ENCODE measurements at regions not wholly inside any gene's neighbourhood (a gene's known extent, or its start where the extent isn't known, plus 50 kb on each side); places are given as distances from the start of the nearest gene placed in this dataset.

DNA sequence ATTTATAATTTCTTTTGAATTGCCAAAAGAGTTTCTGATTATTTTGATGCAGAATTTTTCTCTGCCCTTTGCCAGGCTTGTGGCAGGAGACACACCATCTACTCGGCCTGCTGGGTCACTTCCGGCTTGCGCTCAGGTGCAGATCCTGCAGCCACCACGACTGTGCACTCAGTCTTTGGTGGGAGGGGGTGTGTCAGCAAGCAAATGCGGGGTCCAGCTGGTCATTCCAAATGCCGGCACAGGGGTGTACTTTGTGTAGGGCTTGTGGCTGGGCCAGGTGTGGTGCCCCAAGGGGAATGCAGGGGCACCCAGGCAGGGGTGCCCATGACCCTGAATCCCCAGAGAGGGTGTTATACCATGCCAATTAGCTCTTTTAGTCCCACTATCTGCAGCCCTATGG lies 673.0 kb downstream of the TLL1 start:
- H3K27ac Mint-ChIP-seq = no peak overlapping the region
- DNase-seq = no peak
- H3K4me1 Mint-ChIP-seq = no peaks in the 10 kb centered on the region
- peaks cover 4% of the 10 kb centered on the region for H3K9me3 Mint-ChIP-seq
- no peak for ATAC-seq (ENCODE audit: low read depth)
- TF ChIP-seq, protein P1, sequence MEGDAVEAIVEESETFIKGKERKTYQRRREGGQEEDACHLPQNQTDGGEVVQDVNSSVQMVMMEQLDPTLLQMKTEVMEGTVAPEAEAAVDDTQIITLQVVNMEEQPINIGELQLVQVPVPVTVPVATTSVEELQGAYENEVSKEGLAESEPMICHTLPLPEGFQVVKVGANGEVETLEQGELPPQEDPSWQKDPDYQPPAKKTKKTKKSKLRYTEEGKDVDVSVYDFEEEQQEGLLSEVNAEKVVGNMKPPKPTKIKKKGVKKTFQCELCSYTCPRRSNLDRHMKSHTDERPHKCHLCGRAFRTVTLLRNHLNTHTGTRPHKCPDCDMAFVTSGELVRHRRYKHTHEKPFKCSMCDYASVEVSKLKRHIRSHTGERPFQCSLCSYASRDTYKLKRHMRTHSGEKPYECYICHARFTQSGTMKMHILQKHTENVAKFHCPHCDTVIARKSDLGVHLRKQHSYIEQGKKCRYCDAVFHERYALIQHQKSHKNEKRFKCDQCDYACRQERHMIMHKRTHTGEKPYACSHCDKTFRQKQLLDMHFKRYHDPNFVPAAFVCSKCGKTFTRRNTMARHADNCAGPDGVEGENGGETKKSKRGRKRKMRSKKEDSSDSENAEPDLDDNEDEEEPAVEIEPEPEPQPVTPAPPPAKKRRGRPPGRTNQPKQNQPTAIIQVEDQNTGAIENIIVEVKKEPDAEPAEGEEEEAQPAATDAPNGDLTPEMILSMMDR (IDR thresholded peaks at IDR 0.05) = no peak
- intact Hi-C loops (cut with micrococcal nuclease) = no loop called here
- no peak overlapping the region for H3K4me3 Mint-ChIP-seq
- no peaks in the 10 kb centered on the region for H3K27me3 Mint-ChIP-seq
- POLR2A ChIA-PET = no interaction called here
- CTCF ChIA-PET = no interaction called here
- no peaks in the 10 kb centered on the region for H3K36me3 Mint-ChIP-seq (ENCODE audit: low read depth)

GRCh38 chr4:166577639-166578038 lies 656.7 kb downstream of the SPOCK3 start:
- DNase-seq (no peak), ATAC-seq (ENCODE audit: low read depth) (no peak)
- intact Hi-C loops (cut with micrococcal nuclease) = no loop called here
- H3K9me3 Mint-ChIP-seq = no peaks in the 10 kb centered on the region
- H3K27me3 Mint-ChIP-seq = no peaks in the 10 kb centered on the region
- TF ChIP-seq, protein P1 (IDR thresholded peaks at IDR 0.05) = no peak
- ChIA-PET CTCF (no interaction called here), POLR2A (no interaction called here)
- H3K36me3 Mint-ChIP-seq (ENCODE audit: low read depth) = no peaks in the 10 kb centered on the region
- no peak overlapping the region for H3K4me3 Mint-ChIP-seq
- H3K27ac Mint-ChIP-seq = no peak overlapping the region
- H3K4me1 Mint-ChIP-seq = no peaks in the 10 kb centered on the region

DNA sequence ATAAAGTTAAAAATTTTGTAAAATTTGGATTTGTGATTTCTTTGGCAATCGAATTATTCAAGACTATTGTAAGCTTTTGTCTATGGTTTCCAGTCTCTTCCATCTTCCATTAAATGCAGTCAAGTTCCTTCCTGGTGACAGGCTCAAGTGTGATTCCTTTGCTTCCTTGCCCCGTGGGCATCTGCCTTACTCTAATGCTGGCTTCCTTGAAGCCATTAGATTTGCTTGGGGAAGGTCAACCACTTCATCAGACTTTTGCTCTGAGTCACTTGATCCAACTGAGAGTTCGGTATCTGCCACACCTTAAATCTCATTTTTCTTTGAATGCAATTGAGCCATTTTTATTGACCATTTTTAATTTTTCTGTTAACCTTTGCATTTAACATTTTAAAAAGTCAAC lies 648.8 kb downstream of the SPOCK3 start:
- no peak for ATAC-seq (ENCODE audit: low read depth)
- no peaks in the 10 kb centered on the region for H3K36me3 Mint-ChIP-seq (ENCODE audit: low read depth)

GRCh38 chr4:166594326-166594946 lies 639.9 kb downstream of the SPOCK3 start:
- no peaks in the 10 kb centered on the region for H3K27me3 Mint-ChIP-seq
- ATAC-seq (ENCODE audit: low read depth) (no peak), DNase-seq (no peak)
- no peak overlapping the region for H3K4me3 Mint-ChIP-seq
- no peaks in the 10 kb centered on the region for H3K9me3 Mint-ChIP-seq
- TF ChIP-seq, protein P1 (IDR thresholded peaks at IDR 0.05) = no peak
- POLR2A ChIA-PET = no interaction called here
- intact Hi-C loops (cut with micrococcal nuclease) = loop anchor here (2.0 kb wide), 1 partner anchor 428 kb away; no protein-coding TSS in a partner anchor
- H3K36me3 Mint-ChIP-seq (ENCODE audit: low read depth) = no peaks in the 10 kb centered on the region
- H3K4me1 Mint-ChIP-seq = no peaks in the 10 kb centered on the region
- H3K27ac Mint-ChIP-seq = no peak overlapping the region
- CTCF ChIA-PET = interaction anchor here (0.9 kb wide), 1 partner anchor 430 kb away, joined by 3 read pairs; no protein-coding TSS in a partner anchor

More for the DNA sequence above, 648.8 kb downstream of the SPOCK3 start:
- POLR2A ChIA-PET = no interaction called here
- CTCF ChIA-PET = no interaction called here
- intact Hi-C loops (cut with micrococcal nuclease) = no loop called here
- H3K27ac Mint-ChIP-seq = no peak overlapping the region
- TF ChIP-seq, protein P1 (IDR thresholded peaks at IDR 0.05) = no peak
- no peak overlapping the region for H3K4me3 Mint-ChIP-seq
- H3K27me3 Mint-ChIP-seq = no peaks in the 10 kb centered on the region
- H3K4me1 Mint-ChIP-seq = no peaks in the 10 kb centered on the region
- no peaks in the 10 kb centered on the region for H3K9me3 Mint-ChIP-seq
- no peak for DNase-seq

DNA sequence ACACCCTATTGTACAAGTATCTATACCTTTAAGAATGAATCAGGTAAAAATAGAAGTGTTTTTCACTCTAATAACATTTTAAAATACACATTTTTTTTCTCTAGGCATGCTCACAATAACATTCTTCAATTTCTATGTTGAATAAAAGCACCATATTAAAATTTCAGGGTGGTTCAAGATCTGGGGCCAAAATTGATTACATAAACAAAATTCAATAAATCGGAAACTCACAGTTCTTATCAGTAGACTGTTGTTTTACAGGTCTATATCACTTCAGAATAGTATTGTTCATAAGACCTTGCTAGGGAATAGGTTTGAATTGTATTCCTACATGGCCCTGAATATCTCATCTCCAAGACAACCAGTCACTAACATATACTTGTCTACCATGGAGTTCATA lies 634.0 kb downstream of the SPOCK3 start:
- no peak overlapping the region for H3K27ac Mint-ChIP-seq
- ChIA-PET POLR2A (no interaction called here), CTCF (no interaction called here)
- no peaks in the 10 kb centered on the region for H3K27me3 Mint-ChIP-seq
- intact Hi-C loops (cut with micrococcal nuclease) = no loop called here
- no peak overlapping the region for H3K4me3 Mint-ChIP-seq
- H3K4me1 Mint-ChIP-seq = no peaks in the 10 kb centered on the region
- no peaks in the 10 kb centered on the region for H3K36me3 Mint-ChIP-seq (ENCODE audit: low read depth)
- TF ChIP-seq, protein P1 (IDR thresholded peaks at IDR 0.05) = no peak
- DNase-seq = no peak
- H3K9me3 Mint-ChIP-seq = no peaks in the 10 kb centered on the region
- no peak for ATAC-seq (ENCODE audit: low read depth)
